Astrocyte (in vitro differentiated cells and primary cell): ENCODE measurements at regions not wholly inside any gene's neighbourhood (a gene's known extent, or its start where the extent isn't known, plus 50 kb on each side); places are given as distances from the start of the nearest gene placed in this dataset.

Experiments used
- DNase-seq: peaks from one replicate; pipeline ENCODE4 v3.0.0-alpha.2; 2010; ENCODE audit warnings: low read depth
- FAIRE-seq: peaks from 2 replicates; lab custom pipeline; 2011; peaks lifted over from hg19 to GRCh38; lab: Jason Lieb, UNC
- H2AFZ ChIP-seq: 2 replicates; pipeline ENCODE4 v1.6.0; 2012; ENCODE audit warnings: low read depth, low read length, inconsistent platforms
- H3K27ac ChIP-seq: 2 replicates; pipeline ENCODE4 v1.5.1; 2011; ENCODE audit warnings: low read depth, low read length, inconsistent platforms
- H3K27me3 ChIP-seq: 2 replicates; pipeline ENCODE4 v1.6.0; 2011; ENCODE audit warnings: low read length, inconsistent platforms; ENCODE audit not compliant: insufficient read depth
- H3K36me3 ChIP-seq: 2 replicates; pipeline ENCODE4 v1.5.1; 2011; ENCODE audit warnings: low read length, inconsistent platforms; ENCODE audit not compliant: insufficient read depth
- H3K4me1 ChIP-seq: 2 replicates; pipeline ENCODE4 v1.5.1; 2011; ENCODE audit warnings: low read length, inconsistent platforms; ENCODE audit not compliant: insufficient read depth
- H3K4me2 ChIP-seq: 2 replicates; pipeline ENCODE4 v1.6.0; 2012; ENCODE audit warnings: low read length, inconsistent platforms
- H3K4me3 ChIP-seq: 2 replicates; pipeline ENCODE4 v1.5.1; 2011; ENCODE audit warnings: low read depth, mild to moderate bottlenecking, low read length, inconsistent platforms; ENCODE audit not compliant: insufficient read depth
- H3K79me2 ChIP-seq: 2 replicates; pipeline ENCODE4 v1.6.0; 2012; ENCODE audit warnings: mild to moderate bottlenecking, low read length, inconsistent platforms; ENCODE audit not compliant: insufficient read depth
- H3K9ac ChIP-seq: 2 replicates; pipeline ENCODE4 v1.6.0; 2012; ENCODE audit warnings: mild to moderate bottlenecking, low read length, inconsistent platforms
- H3K9me3 ChIP-seq: 2 replicates; pipeline ENCODE4 v1.5.1; 2012; ENCODE audit warnings: low read depth, mild to moderate bottlenecking, low read length, inconsistent platforms; ENCODE audit not compliant: insufficient read depth
- H4K20me1 ChIP-seq: 2 replicates; pipeline ENCODE4 v1.6.0; 2012; ENCODE audit warnings: low read length, inconsistent platforms; ENCODE audit not compliant: insufficient read depth
- H3K27ac Mint-ChIP-seq: one replicate; pipeline ENCODE4 v1.8.0; 2021; ENCODE audit warnings: mild to moderate bottlenecking, mixed read lengths; ENCODE audit not compliant: unreplicated experiment
- H3K27me3 Mint-ChIP-seq: one replicate; pipeline ENCODE4 v1.8.0; 2021; ENCODE audit warnings: low read depth, mixed read lengths; ENCODE audit not compliant: unreplicated experiment
- H3K36me3 Mint-ChIP-seq: one replicate; pipeline ENCODE4 v1.8.0; 2021; ENCODE audit warnings: low read depth, mixed read lengths; ENCODE audit not compliant: unreplicated experiment
- H3K4me1 Mint-ChIP-seq: one replicate; pipeline ENCODE4 v1.8.0; 2021; ENCODE audit warnings: low read depth, mixed read lengths; ENCODE audit not compliant: unreplicated experiment
- H3K4me3 Mint-ChIP-seq: one replicate; pipeline ENCODE4 v1.8.0; 2021; ENCODE audit warnings: mild to moderate bottlenecking, moderate library complexity, mixed read lengths; ENCODE audit not compliant: unreplicated experiment
- H3K9me3 Mint-ChIP-seq: one replicate; pipeline ENCODE4 v1.8.0; 2021; ENCODE audit warnings: mild to moderate bottlenecking, mixed read lengths; ENCODE audit not compliant: unreplicated experiment
- EZH2 ChIP-seq: IDR thresholded peaks from 2 replicates; pipeline ENCODE4 v1.6.1; 2012; ENCODE audit warnings: mild to moderate bottlenecking, low read length, inconsistent platforms; ENCODE audit not compliant: insufficient read depth
- TF ChIP-seq, protein P1 (sequence below): IDR thresholded peaks from 2 replicates; pipeline ENCODE4 v1.5.1; 2011; ENCODE audit warnings: low read depth, mild to moderate bottlenecking, inconsistent platforms, low read length, moderate library complexity; ENCODE audit not compliant: insufficient read depth

DNA sequence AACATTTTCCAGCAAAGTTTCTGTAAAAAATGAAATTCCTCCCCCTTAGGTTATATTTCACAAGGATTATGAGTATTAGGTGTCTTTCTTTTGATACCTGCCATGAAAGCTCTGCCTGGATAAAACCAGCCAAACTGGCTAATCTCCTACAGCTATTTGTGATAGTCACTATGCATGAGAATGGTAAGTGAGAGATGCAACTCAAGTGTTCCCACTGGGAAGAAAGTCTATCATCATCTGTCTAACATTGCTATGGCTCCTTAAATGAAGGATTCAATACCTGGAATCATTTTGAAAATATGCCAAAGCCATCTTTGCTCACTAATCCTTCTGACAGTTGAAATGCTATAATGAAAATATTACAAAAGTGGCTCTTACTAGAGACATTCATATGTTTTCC lies 339.9 kb upstream of the LRRTM4 start:
- Histone ChIP-seq H3K4me3 (no peak overlapping the region), H3K9me3 (peaks cover 6% of the 10 kb centered on the region), H2AFZ (no peak overlapping the region), H3K4me1 (no peaks in the 10 kb centered on the region), H3K27ac (no peak overlapping the region), H4K20me1 (no peaks in the 10 kb centered on the region), H3K27me3 (no peaks in the 10 kb centered on the region), H3K4me2 (no peak overlapping the region), H3K9ac (no peak overlapping the region), H3K79me2 (no peaks in the 10 kb centered on the region), H3K36me3 (no peaks in the 10 kb centered on the region)
- Mint-ChIP-seq H3K4me3 (no peak overlapping the region), H3K36me3 (no peaks in the 10 kb centered on the region), H3K4me1 (no peaks in the 10 kb centered on the region), H3K9me3 (peaks cover 2% of the 10 kb centered on the region), H3K27me3 (no peaks in the 10 kb centered on the region), H3K27ac (no peak overlapping the region)
- FAIRE-seq, result no peak
- DNase-seq, result no peak
- TF ChIP-seq, protein P1, sequence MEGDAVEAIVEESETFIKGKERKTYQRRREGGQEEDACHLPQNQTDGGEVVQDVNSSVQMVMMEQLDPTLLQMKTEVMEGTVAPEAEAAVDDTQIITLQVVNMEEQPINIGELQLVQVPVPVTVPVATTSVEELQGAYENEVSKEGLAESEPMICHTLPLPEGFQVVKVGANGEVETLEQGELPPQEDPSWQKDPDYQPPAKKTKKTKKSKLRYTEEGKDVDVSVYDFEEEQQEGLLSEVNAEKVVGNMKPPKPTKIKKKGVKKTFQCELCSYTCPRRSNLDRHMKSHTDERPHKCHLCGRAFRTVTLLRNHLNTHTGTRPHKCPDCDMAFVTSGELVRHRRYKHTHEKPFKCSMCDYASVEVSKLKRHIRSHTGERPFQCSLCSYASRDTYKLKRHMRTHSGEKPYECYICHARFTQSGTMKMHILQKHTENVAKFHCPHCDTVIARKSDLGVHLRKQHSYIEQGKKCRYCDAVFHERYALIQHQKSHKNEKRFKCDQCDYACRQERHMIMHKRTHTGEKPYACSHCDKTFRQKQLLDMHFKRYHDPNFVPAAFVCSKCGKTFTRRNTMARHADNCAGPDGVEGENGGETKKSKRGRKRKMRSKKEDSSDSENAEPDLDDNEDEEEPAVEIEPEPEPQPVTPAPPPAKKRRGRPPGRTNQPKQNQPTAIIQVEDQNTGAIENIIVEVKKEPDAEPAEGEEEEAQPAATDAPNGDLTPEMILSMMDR, result no peak
- TF ChIP-seq EZH2, result no peak

DNA sequence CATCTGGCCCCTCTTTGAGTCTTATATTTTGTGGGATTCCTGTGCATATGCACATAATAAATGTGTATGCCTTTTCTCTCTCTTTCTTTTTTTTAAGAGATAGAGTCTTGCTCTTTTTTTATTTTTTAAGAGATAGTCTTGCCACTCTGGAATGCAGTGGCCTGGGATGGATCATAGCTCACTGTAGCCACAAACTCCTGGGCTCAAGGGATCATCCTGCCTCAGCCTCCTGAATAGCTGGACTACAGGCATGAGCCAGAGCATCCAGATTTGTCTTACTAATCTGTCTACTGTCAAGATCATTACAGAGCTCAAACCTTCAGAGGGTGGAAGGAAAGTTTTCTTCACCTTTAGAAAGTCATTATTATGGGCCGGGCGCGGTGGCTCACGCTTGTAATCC lies 342.2 kb upstream of the LRRTM4 start:
- no peaks in the 10 kb centered on the region for H3K4me1 Mint-ChIP-seq
- no peaks in the 10 kb centered on the region for H3K9me3 Mint-ChIP-seq
- Histone ChIP-seq H3K4me1 (no peaks in the 10 kb centered on the region), H3K4me3 (no peak overlapping the region), H2AFZ (no peak overlapping the region), H3K27ac (no peak overlapping the region), H3K27me3 (no peaks in the 10 kb centered on the region), H3K9me3 (peaks cover 4% of the 10 kb centered on the region), H3K4me2 (no peak overlapping the region), H4K20me1 (no peaks in the 10 kb centered on the region), H3K9ac (no peak overlapping the region), H3K36me3 (no peaks in the 10 kb centered on the region), H3K79me2 (no peaks in the 10 kb centered on the region)
- TF ChIP-seq EZH2, result no peak
- TF ChIP-seq, protein P1, result no peak
- H3K36me3 Mint-ChIP-seq, result no peaks in the 10 kb centered on the region
- H3K4me3 Mint-ChIP-seq, result no peak overlapping the region
- DNase-seq (no peak), FAIRE-seq (no peak)
- H3K27ac Mint-ChIP-seq, result no peak overlapping the region
- H3K27me3 Mint-ChIP-seq, result no peaks in the 10 kb centered on the region

DNA sequence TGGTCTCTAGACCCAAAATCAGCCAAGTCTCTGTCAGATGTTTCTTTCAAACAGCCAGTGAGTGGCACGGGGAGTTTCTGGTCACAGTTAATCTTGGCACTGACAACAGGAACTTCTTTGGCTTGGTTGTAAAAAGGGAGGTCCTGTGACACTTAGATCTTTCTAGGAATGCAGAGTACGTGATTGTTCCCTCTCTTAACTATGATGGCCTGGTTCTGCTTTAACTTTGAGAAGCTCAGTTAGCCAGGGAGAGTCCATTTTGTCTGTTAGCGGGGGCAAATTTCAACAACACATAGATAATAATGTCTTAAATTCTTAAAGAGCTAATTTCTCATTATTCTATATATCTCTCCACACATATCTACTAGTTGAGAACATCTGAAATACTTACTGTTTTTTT lies 344.5 kb upstream of the LRRTM4 start:
- Mint-ChIP-seq H3K27me3 (no peaks in the 10 kb centered on the region), H3K4me3 (no peak overlapping the region), H3K4me1 (no peaks in the 10 kb centered on the region), H3K36me3 (no peaks in the 10 kb centered on the region), H3K27ac (no peak overlapping the region), H3K9me3 (no peaks in the 10 kb centered on the region)
- no peak for FAIRE-seq
- H3K4me1 ChIP-seq, result no peaks in the 10 kb centered on the region
- peaks cover 4% of the 10 kb centered on the region for H3K9me3 ChIP-seq
- TF ChIP-seq, protein P1, result no peak
- no peak for TF ChIP-seq EZH2
- H3K9ac ChIP-seq, result no peak overlapping the region
- no peaks in the 10 kb centered on the region for H3K36me3 ChIP-seq
- no peak overlapping the region for H2AFZ ChIP-seq
- no peak overlapping the region for H3K4me3 ChIP-seq
- H3K27ac ChIP-seq, result no peak overlapping the region
- no peaks in the 10 kb centered on the region for H3K79me2 ChIP-seq
- no peak overlapping the region for H3K4me2 ChIP-seq
- H3K27me3 ChIP-seq, result no peaks in the 10 kb centered on the region
- DNase-seq, result no peak
- no peaks in the 10 kb centered on the region for H4K20me1 ChIP-seq
